Coronary artery (tissue), 2 donors: ENCODE measurements at regions not wholly inside any gene's neighbourhood (a gene's known extent, or its start where the extent isn't known, plus 50 kb on each side); places are given as distances from the start of the nearest gene placed in this dataset.

Experiments used
- DNase-seq: peaks from one replicate; pipeline ENCODE4 v3.0.0-alpha.2; 2017; ENCODE audit warnings: low spot score
- H3K27ac ChIP-seq, 2 donors: fragments of 200-600 bp; sonication (generic); one replicate each; pipeline ENCODE4 v1.5.1; 2016 to 2019
- H3K4me3 ChIP-seq: fragments of 200-600 bp; sonication (generic); 2 replicates; pipeline ENCODE4 v1.5.1; 2016; ENCODE audit warnings: mild to moderate bottlenecking, moderate library complexity
- TF ChIP-seq, protein P1 (sequence below): fragments of 200-600 bp; sonication (generic); IDR thresholded peaks from one replicate; pipeline ENCODE4 v1.5.1; 2019; ENCODE audit warnings: antibody characterized with exemption

DNA sequence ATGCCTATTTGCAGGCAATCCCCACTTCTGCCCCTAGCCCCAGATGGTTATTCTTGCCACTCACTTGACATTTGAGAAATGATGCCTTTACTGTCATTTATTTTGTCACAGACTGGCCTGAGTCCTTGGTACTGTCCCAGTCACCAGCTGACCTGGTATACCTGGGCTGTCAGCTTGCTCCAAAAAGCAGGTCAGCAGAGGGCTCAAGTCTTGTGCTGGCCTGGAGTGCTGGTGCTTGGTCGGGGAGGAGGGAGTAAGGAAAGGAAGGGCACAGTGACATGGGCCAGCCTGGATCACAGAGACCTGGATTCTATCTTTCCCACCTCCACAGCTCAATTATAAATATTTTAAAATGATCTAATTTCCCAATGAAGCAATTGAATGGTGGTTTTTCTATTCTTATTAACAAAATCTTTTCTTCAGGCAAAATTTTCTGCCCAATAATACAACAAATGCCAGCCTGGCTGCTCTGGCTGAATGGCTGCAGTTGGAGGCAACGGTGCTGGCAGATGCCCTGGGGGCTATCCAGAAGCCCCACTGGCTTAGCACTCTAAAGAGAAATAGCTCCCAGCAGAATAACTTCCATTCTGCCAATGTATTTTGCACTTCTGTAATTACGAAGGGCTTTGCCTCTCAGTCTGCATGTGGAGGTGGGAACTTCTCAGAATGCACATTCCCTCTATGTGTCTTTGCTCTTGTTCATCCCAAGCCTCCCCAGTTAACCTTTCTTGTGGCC is 160.6 kb downstream of the GADD45G start:
- Histone ChIP-seq H3K4me3 (no peak overlapping the region), H3K27ac (no peak overlapping the region)
- DNase-seq, result no peak
- TF ChIP-seq, protein P1, sequence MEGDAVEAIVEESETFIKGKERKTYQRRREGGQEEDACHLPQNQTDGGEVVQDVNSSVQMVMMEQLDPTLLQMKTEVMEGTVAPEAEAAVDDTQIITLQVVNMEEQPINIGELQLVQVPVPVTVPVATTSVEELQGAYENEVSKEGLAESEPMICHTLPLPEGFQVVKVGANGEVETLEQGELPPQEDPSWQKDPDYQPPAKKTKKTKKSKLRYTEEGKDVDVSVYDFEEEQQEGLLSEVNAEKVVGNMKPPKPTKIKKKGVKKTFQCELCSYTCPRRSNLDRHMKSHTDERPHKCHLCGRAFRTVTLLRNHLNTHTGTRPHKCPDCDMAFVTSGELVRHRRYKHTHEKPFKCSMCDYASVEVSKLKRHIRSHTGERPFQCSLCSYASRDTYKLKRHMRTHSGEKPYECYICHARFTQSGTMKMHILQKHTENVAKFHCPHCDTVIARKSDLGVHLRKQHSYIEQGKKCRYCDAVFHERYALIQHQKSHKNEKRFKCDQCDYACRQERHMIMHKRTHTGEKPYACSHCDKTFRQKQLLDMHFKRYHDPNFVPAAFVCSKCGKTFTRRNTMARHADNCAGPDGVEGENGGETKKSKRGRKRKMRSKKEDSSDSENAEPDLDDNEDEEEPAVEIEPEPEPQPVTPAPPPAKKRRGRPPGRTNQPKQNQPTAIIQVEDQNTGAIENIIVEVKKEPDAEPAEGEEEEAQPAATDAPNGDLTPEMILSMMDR, result no peak

DNA sequence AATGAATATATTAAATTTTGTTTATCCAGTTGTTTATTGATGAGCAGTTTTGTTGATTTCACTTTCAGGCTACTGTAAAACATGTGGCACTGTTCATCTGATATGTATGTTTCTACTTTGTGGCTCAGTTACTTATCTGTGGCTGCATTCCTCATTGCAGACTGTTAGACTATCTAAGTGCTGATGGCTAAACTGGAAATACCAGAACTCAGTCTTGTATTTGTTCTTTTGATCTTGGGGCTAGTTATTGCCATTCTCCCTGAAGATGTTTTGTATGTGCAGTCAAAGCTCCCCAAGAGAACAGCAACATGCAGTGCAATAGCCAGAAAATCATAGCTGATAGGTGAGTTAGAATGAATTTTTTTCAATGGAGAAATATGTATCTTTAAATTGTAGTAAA is 162.2 kb downstream of the GADD45G start:
- H3K4me3 ChIP-seq, result no peak overlapping the region
- TF ChIP-seq, protein P1, result no peak
- DNase-seq, result no peak
- H3K27ac ChIP-seq, result no peak overlapping the region

DNA sequence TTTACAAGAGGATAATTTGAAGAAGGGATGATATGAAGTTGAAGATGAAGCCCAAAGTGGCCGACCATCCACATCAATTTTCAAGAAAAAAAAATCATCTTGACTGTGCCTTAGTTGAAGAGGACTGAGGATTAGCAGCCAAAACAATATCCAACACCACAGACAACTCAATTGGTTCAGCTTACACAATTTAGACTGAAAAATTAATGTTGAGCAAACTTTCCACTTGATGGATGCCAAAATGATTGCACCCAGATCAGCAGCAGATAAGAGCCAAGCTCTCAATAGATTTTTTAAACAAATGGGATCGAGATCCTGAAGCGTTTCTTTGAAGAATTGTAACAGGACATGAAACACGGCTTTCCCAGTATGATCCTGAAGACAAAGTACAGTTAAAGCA is 163.2 kb downstream of the GADD45G start:
- no peak for DNase-seq
- Histone ChIP-seq H3K27ac (no peak overlapping the region), H3K4me3 (no peak overlapping the region)
- TF ChIP-seq, protein P1, result no peak

DNA sequence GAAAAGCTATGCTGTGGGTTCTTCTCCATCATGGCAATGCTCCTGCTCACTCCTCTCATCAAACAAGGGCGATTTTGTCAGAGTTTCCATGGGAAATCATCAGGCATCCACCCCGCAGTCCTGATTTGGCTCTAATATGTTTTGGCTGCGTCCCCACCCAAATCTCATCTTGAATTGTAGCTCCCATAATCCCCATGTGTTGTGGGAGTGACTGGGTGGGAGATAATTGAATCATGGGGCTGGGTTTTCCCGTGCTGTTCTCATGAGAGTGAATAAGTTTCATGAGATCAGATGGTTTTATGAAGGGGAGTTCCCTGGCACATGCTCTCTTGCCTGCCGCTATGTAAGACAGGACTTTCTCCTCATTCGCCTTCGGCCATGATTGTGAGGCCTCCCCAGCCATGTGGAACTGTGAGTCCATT is 163.8 kb downstream of the GADD45G start:
- DNase-seq, result no peak
- TF ChIP-seq, protein P1, result no peak
- Histone ChIP-seq H3K4me3 (no peak overlapping the region), H3K27ac (no peak overlapping the region)

DNA sequence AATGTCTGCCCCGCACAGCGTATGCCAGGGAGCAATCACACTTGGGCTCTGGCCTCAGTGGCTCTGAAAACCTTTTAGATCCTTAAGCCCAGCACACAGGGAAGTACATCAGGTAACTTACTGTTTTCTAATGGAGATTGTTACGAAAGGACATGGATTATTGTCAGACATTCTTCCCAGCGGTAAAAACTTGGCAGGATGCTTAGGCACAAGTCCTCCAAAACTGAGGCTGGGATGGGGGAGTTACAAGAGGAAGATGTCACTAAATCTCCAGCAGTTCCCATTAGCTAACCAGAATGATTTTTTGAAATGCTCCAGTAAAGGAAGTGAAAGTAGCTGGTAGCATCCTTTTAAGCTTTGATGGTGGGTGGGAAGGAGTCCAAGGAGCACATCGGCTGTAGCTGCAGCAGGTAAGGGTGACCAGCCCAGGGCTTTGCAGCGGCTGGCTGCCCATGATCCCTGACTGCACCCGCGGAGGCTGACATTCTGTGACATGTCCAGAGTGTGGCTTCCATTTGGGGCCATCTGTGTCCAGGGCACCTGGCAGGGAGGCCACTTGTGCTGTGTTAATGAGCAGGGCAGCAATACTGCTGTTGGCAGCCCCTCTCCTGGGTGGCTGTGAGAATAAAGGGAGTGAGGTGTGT is 165.8 kb downstream of the GADD45G start:
- no peak for DNase-seq
- Histone ChIP-seq H3K4me3 (no peak overlapping the region), H3K27ac (no peak overlapping the region)
- TF ChIP-seq, protein P1, result no peak

DNA sequence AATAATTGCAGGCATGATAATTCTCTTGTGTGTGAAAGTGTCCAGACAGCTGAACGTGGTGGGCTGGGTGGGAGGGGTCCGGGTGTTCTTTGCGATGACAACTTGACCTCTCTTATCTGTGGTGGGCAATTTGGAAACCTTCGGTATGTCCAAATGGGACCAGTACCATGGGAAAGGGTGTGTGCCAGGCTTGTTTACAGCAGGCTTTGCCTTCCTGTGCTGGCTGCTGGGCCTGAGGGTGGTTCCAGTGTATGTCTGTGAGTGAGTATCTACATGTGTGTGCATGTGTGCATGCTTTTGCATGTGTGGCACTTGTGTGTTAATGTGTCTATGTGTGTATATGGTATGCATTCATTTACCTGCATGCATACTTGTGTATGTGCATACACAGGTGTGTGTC is 166.4 kb downstream of the GADD45G start:
- TF ChIP-seq, protein P1, result no peak
- DNase-seq, result no peak
- H3K4me3 ChIP-seq, result no peak overlapping the region
- no peak overlapping the region for H3K27ac ChIP-seq

DNA sequence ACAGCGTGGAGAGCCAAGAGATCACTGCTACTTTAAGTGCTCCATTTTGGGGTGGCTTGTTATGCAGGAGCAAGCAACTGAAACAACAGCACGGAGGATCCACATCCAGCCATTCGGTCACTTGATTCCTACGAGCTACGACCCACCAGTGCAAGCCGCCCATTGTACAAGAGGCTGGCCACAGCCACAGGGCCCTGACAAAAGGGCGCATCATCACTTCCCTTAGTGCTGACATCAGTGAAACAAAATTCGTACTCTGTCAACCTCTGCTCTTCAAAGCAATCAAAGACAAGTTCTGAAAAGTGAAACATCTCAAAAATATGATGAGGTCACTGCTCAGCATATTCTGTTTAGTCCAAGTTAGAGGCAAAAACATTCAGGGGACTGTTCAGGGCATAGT is 168.4 kb downstream of the GADD45G start:
- no peak for DNase-seq
- TF ChIP-seq, protein P1, result no peak
- no peak overlapping the region for H3K4me3 ChIP-seq
- no peak overlapping the region for H3K27ac ChIP-seq
